NCI-H146 (cell line): ENCODE measurements at regions not wholly inside any gene's neighbourhood (a gene's known extent, or its start where the extent isn't known, plus 50 kb on each side); places are given as distances from the start of the nearest gene placed in this dataset.
A peak's percentile ranks its signal among the peaks of the same experiment; 100 is the strongest.

Experiments
- DNase-seq: peaks from one replicate; lab custom pipeline; 2025; lab: John Stamatoyannopoulos, UW

- no peak for DNase-seq
Observed at GRCh38 chr2:5842326-5842725, 150.1 kb downstream of the SOX11 start.

- DNase-seq = no peak
Observed at GRCh38 chr2:5845798-5846330, 153.7 kb downstream of the SOX11 start.

GRCh38 chr2:5846881-5847280 lies 154.7 kb downstream of the SOX11 start:
- no peak for DNase-seq

GRCh38 chr2:5849562-5849961 lies 157.4 kb downstream of the SOX11 start:
- DNase-seq = peak; percentile 43

- DNase-seq = no peak
Observed at GRCh38 chr2:5851410-5851809, 159.2 kb downstream of the SOX11 start.

GRCh38 chr2:5854797-5855196 lies 162.6 kb downstream of the SOX11 start:
- DNase-seq = no peak

- DNase-seq = no peak
Observed at GRCh38 chr2:5867056-5867455, 174.9 kb downstream of the SOX11 start.

GRCh38 chr2:5868931-5869330 lies 176.7 kb downstream of the SOX11 start:
- DNase-seq = no peak

- no peak for DNase-seq
Observed at GRCh38 chr2:5869936-5870335, 177.8 kb downstream of the SOX11 start.

GRCh38 chr2:5877360-5877759 lies 185.2 kb downstream of the SOX11 start:
- DNase-seq = no peak

- no peak for DNase-seq
Observed at GRCh38 chr2:5885451-5886173, 193.4 kb downstream of the SOX11 start.

GRCh38 chr2:5886462-5886861 lies 194.3 kb downstream of the SOX11 start:
- DNase-seq = no peak

- DNase-seq = no peak
Observed at GRCh38 chr2:5888126-5888525, 195.9 kb downstream of the SOX11 start.

- no peak for DNase-seq
Observed at GRCh38 chr2:5889519-5889918, 197.3 kb downstream of the SOX11 start.

- no peak for DNase-seq
Observed at GRCh38 chr2:5894355-5894754, 202.2 kb downstream of the SOX11 start.

GRCh38 chr2:5895284-5895683 lies 203.1 kb downstream of the SOX11 start:
- no peak for DNase-seq

GRCh38 chr2:5897249-5897648 lies 205.1 kb downstream of the SOX11 start:
- no peak for DNase-seq

GRCh38 chr2:5898667-5899066 lies 206.5 kb downstream of the SOX11 start:
- no peak for DNase-seq

- DNase-seq = no peak
Observed at GRCh38 chr2:5905661-5906060, 213.5 kb downstream of the SOX11 start.

- DNase-seq = no peak
Observed at GRCh38 chr2:5908071-5908470, 215.9 kb downstream of the SOX11 start.

GRCh38 chr2:5911718-5912117 lies 219.5 kb downstream of the SOX11 start:
- DNase-seq = no peak

- no peak for DNase-seq
Observed at GRCh38 chr2:5913711-5914395, 221.7 kb downstream of the SOX11 start.

GRCh38 chr2:5914811-5915611 lies 222.8 kb downstream of the SOX11 start:
- DNase-seq = peak; percentile 69
